ENCODE measurements at regions not wholly inside any gene's neighbourhood (a gene's known extent, or its start where the extent isn't known, plus 50 kb on each side); places are given as distances from the start of the nearest gene placed in this dataset.
"Not testable (repeated sequence)": the region's sequence is repeated elsewhere in the genome, so short reads cannot be mapped to it uniquely, and the experiment has no call there.

DNA sequence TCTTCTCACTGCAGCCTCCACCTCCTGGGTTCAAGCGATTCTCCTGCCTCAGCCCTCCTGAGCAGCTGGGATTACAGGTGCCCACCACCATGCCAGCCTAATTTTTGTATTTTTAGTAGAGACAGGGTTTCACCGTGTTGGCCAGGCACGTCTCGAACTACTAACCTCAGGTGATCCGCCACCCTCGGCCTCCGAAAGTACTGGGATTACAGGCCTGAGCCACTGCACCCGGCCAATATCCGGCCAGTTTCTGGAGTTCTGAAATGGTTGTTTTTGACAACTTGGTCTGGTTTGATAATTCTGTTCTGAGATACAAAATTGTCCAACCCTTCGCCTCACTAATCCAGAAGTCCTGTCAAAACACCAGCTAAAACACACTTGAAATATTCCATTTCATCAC is 667.0 kb downstream of the BRINP3 start:
- not testable (repeated sequence) for DNase-seq

DNA sequence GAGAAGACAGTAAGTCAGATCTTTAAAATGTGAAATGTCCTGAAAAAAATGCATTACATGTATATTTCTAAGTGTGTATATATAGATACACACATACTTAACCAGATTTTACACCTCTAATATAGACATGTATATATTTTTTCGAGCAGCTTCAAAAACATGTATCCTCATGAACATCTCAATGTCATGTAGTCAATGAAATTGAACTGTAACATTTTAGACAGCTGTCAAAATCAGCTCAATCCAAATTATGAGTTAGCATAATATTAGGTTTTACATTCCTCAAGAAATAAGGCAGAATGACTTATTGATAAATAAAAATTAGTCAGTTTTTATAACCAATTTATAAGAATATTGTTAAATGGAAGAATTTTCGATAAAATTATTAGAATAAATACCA is 665.7 kb downstream of the BRINP3 start:
- DNase-seq, result no peak

DNA sequence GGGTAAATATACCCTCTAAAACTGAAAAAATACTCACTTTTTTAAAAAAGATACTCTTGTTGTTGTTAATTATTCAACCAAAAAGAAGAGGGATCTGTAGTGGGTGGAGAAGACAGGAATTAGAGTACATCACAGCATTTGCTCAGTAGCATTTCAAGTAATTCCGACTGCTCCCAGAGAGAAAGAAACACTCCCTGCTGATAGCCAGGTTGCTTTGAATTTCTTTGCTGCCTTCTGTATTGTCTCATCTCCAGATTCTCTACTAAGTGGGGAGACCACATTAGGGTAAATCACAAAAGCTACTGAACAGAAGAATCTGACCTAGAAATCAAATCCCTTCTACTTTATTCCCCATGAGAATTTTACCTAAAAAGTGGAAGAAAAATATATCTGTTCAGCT is 661.1 kb downstream of the BRINP3 start:
- DNase-seq, result no peak

DNA sequence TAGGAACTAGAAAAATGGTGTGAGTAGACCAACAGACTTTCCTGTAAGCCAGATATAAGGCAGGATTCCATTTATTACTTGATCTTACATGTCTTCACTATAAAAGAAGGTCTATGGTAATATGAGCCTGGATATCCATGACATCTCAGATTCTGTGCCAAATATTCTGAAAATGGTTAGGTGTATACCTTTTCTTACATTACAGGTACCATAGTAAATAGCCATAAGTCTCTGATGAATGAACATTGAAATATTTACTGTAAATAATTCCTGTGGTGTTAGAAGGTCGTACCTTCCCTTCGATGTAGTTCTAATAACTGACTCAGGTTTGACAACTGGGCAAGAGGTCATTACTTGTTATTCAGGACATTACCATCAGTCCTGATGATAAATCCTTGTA is 657.9 kb downstream of the BRINP3 start:
- no peak for DNase-seq

- DNase-seq, result no peak
Measured at GRCh38 chr1:189821833-189822232, 655.8 kb downstream of the BRINP3 start.

DNA sequence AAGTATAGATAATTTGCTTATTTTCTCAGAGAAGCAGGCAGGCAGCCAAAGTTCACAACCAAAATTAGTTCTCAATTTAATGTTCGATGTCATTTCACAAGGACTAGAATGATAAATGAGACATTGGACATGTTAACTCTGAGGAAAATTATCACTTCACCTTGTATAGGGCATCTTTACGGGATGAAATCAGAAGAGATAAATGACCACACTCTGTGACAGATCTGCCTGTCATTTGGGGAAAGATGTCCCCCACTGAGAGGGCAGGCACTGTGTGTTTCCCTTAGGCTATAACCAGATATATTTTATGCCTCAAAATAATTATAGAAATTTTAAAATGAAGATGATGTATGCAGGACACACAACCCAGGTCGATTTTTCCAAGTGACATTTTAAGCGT is 642.9 kb downstream of the BRINP3 start:
- no peak for DNase-seq

GRCh38 chr1:189847613-189848012 is 630.1 kb downstream of the BRINP3 start:
- DNase-seq, result no peak

GRCh38 chr1:189851806-189852367 is 625.8 kb downstream of the BRINP3 start:
- DNase-seq, result no peak

GRCh38 chr1:189859385-189859977 is 618.2 kb downstream of the BRINP3 start:
- DNase-seq, result peak; percentile 7 to 18

GRCh38 chr1:189866606-189867005 is 611.1 kb downstream of the BRINP3 start:
- no peak for DNase-seq

GRCh38 chr1:189868021-189868420 is 609.6 kb downstream of the BRINP3 start:
- no peak for DNase-seq

DNA sequence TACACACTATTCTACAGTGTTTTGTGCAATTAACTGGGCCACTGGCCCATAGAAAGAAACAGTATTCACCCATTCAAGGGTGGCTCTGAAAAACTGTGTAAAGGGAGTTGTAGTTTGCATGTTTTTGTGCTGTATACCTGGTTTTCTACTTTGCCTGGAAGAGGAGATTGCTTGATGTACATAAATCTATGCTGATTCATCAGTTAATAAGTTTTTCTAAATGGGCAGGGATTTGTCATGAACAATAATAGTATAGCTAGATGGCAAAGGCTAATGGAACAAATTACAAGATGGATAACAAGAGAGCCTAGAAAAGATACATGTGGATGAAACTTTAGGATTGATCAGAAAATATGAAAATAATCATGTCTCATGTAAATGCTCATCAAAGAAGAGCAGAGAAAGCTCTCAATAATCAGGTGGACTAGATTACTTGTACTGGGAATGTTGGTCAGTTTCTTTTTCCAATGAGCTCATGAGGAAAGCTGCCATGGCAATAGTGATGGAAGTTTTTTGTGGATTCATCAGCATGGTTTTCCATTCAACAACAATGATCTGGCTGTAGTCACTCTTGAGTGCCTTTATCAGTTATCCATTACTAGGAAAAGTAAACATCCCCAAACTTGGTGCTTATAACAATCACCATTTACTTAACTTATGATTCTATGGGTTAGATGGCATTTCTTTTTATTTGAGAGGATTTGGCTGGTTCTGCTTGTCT is 602.8 kb downstream of the BRINP3 start:
- DNase-seq, result no peak

GRCh38 chr1:189880135-189880534 is 597.5 kb downstream of the BRINP3 start:
- DNase-seq, result no peak

- DNase-seq, result no peak
Measured at GRCh38 chr1:189899686-189900425, 577.8 kb downstream of the BRINP3 start.

DNA sequence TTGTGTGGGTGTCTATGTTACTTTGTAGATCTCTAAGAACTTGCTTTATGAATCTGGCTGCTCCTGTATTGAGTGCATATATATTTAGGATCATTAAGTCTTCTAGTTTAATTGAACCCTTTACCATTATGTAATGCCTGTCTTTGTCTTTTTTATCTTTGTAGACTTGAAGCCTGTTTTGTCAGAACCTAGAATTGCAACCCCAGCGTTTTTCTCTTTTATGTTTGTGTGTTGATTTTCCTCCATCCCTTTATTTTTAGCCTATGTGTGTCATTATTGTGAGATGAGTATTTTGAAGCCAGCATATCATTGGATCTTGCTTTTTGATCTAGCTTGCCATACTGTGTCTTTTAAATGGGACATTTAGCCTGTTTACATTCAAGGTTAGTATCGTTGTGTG is 573.2 kb downstream of the BRINP3 start:
- DNase-seq, result no peak

GRCh38 chr1:189908113-189908512 is 569.6 kb downstream of the BRINP3 start:
- no peak for DNase-seq

GRCh38 chr1:189921613-189922012 is 556.1 kb downstream of the BRINP3 start:
- DNase-seq, result no peak

DNA sequence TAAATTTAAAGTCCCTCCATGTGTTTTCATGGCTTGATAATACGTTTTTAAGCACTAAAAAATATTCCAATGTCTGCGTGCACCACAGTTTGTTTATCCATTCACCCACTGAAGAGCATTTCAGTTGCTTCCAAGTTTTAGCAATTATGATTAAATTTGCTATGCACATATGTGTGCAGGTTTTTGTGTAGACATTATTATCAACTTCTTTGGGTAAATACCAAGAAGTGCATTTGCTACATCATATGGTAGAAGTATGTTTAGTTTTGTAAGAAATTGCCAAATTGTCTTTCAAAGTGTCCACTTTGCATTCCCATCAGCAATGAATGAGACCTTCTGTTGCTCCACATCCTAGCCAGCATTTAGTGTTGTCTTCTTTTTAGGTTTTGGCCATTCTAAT is 550.0 kb downstream of the BRINP3 start:
- DNase-seq, result no peak

GRCh38 chr1:189929501-189930099 is 548.1 kb downstream of the BRINP3 start:
- DNase-seq, result no peak

DNA sequence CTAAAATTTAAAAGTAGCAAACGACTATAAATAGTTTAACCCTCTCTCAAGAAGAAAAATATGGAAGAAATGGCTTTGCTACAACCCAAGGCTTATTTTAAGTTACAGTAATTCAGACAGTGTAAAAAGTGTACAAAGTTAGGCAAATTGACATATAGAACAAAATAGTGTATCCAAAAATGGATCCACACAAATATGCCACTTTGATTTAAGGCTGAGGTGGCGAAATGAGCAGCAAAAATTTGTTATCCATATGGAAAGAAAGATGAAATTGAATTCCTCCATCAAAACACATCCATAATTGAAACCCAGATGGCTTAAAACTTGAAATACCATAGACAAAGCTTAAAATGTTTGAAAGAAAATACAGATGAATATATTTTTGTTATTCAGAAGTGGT is 540.8 kb downstream of the BRINP3 start:
- no peak for DNase-seq

GRCh38 chr1:189939967-189940366 is 537.7 kb downstream of the BRINP3 start:
- DNase-seq, result no peak

DNA sequence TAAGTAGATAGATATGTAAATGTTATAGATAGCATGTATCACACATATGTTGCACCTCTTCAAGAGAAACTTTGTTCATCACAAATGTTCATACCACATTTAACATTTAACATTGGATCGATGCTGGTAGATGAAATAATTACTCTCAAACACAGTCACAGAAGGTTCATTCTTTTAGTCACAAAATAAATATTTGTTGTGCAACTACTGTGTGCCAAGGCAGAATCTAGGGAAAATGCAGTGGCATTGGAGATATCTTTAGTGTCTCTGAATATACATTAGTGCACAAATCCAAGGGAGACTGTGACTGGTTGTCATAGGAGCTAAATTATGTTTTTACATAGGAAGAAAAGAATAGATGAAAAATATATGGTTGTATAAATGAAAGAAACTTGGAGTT is 535.7 kb downstream of the BRINP3 start:
- no peak for DNase-seq

- DNase-seq, result no peak
Measured at GRCh38 chr1:189958756-189959155, 518.9 kb downstream of the BRINP3 start.

All from inflammatory macrophage (primary cell).